Immature natural killer cell (primary cell): ENCODE measurements at regions not wholly inside any gene's neighbourhood (a gene's known extent, or its start where the extent isn't known, plus 50 kb on each side); places are given as distances from the start of the nearest gene placed in this dataset.

Source experiments
- DNase-seq, 3 donors: peaks; one replicate each; pipeline ENCODE4 v3.0.0; 2022; ENCODE audit warnings: mixed read lengths in 1 of 3
- H3K27ac Mint-ChIP-seq, 6 donors: one replicate each; pipeline ENCODE4 v1.8.0; 2020; ENCODE audit warnings: mixed read lengths in 6 of 6, mild to moderate bottlenecking in 5 of 6, inconsistent platforms in 4 of 6, moderate library complexity in 3 of 6
- H3K27me3 Mint-ChIP-seq, 3 donors: one replicate each; pipeline ENCODE4 v1.8.0; 2020 to 2021; ENCODE audit warnings: low read depth in 3 of 3, mild to moderate bottlenecking in 3 of 3, mixed read lengths in 3 of 3, moderate library complexity in 3 of 3, inconsistent platforms in 1 of 3
- H3K36me3 Mint-ChIP-seq, 3 donors: one replicate each; pipeline ENCODE4 v1.8.0; 2020; ENCODE audit warnings: mixed read lengths in 3 of 3, inconsistent platforms in 2 of 3, mild to moderate bottlenecking in 2 of 3
- H3K4me1 Mint-ChIP-seq, 2 donors: one replicate each; pipeline ENCODE4 v1.8.0; 2020; ENCODE audit warnings: inconsistent platforms in 2 of 2, mild to moderate bottlenecking in 2 of 2, mixed read lengths in 2 of 2, moderate library complexity in 1 of 2
- H3K4me3 Mint-ChIP-seq, 5 donors: one replicate each; pipeline ENCODE4 v1.8.0; 2020; ENCODE audit warnings: mild to moderate bottlenecking in 5 of 5, mixed read lengths in 5 of 5, inconsistent platforms in 3 of 5, moderate library complexity in 3 of 5
- H3K9me3 Mint-ChIP-seq, 6 donors: one replicate each; pipeline ENCODE4 v1.8.0; 2020; ENCODE audit warnings: mild to moderate bottlenecking in 6 of 6, mixed read lengths in 6 of 6, inconsistent platforms in 4 of 6, moderate library complexity in 3 of 6

DNA sequence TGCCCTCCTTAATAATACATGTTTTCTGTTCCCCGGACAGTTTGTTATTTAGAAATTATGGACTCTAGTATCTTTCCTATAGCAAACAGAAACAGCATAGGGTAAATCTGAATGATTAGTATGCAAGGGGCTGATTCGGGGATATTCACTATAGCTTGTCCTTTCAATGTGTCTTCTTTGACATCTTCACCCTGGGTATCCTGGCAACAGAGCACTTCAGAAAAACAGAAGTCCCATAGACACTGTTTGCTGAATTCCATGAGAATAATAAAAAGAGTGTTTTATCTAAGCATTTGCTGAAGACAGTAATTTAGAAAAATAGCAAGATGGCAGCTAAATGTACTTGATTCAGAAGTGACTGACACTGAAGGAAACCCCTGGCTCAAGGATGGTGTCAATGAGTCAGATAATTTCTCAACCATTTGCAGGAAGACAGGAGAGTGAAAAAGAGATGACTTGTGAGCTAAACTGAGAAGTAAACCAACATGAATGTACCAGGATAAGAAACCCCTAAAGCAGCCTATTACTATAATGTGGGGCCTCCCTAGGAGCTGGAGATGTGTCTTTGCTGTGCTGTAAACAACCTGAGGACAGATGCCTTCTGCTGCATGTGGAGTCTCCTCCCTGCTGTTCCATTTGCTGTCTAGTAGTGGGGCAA lies 246.2 kb downstream of the MAN2A1 start:
- no peaks in the 10 kb centered on the region for H3K4me1 Mint-ChIP-seq
- no peak overlapping the region for H3K4me3 Mint-ChIP-seq
- H3K36me3 Mint-ChIP-seq: no peaks in the 10 kb centered on the region
- peaks cover 0 to 6% (median 0%) of the 10 kb centered on the region in 6 donors for H3K9me3 Mint-ChIP-seq
- peaks cover 0 to 3% (median 0%) of the 10 kb centered on the region in 3 donors for H3K27me3 Mint-ChIP-seq
- H3K27ac Mint-ChIP-seq: no peak overlapping the region
- DNase-seq: no peak

GRCh38 chr5:109936996-109937395 lies 247.3 kb downstream of the MAN2A1 start:
- H3K4me1 Mint-ChIP-seq: no peaks in the 10 kb centered on the region
- H3K4me3 Mint-ChIP-seq: no peak overlapping the region
- no peak overlapping the region for H3K27ac Mint-ChIP-seq
- peaks cover 0 to 3% (median 0%) of the 10 kb centered on the region in 3 donors for H3K27me3 Mint-ChIP-seq
- peaks cover 0 to 6% (median 0%) of the 10 kb centered on the region in 6 donors for H3K9me3 Mint-ChIP-seq
- H3K36me3 Mint-ChIP-seq: no peaks in the 10 kb centered on the region
- DNase-seq: no peak

DNA sequence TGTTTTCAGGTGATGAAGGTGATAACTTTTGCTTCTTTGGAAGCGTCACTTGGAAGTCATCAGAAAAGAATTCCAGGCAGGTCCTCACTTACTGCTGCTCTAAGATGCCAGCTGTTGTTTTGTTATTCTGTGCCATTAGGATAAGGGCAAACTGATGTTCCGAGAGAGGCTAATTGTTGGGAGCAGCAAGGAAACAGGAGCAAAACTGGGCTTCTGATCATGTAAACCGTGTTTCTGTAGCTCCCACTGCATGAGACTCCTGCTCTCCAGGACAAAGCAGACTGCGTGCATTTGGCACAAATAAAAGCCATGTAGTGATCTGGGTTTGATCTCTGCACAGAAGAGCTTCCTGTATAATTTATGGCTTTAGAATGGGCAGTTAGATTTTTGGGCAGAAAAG lies 248.2 kb downstream of the MAN2A1 start:
- no peaks in the 10 kb centered on the region for H3K36me3 Mint-ChIP-seq
- DNase-seq: no peak
- no peak overlapping the region for H3K27ac Mint-ChIP-seq
- H3K9me3 Mint-ChIP-seq: peaks cover 0 to 6% (median 0%) of the 10 kb centered on the region in 6 donors
- H3K27me3 Mint-ChIP-seq: peaks cover 0 to 3% (median 0%) of the 10 kb centered on the region in 3 donors
- H3K4me1 Mint-ChIP-seq: no peaks in the 10 kb centered on the region
- no peak overlapping the region for H3K4me3 Mint-ChIP-seq

DNA sequence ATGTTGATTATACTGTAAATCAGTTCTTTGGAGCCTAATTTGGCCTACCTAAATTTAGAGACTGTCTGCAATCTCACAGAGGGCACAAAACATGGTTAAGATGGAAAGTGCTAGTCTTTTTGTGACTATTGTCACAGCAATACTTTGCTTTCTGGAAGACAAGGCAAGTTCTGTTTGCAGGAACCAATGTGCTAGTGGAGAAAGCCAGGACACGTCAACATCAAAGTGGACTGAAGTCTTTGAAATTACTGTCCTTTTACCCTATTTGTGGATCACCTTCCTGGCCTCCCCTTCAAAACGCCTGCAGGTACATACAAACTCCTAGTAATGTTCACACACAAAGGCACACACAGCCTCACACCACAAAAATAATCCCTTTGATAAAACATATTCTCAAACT lies 248.7 kb downstream of the MAN2A1 start:
- H3K27ac Mint-ChIP-seq: no peak overlapping the region
- no peak overlapping the region for H3K4me3 Mint-ChIP-seq
- DNase-seq: no peak
- no peaks in the 10 kb centered on the region for H3K36me3 Mint-ChIP-seq
- no peaks in the 10 kb centered on the region for H3K4me1 Mint-ChIP-seq
- peaks cover 0 to 6% (median 0%) of the 10 kb centered on the region in 6 donors for H3K9me3 Mint-ChIP-seq
- peaks cover 0 to 3% (median 3%) of the 10 kb centered on the region in 3 donors for H3K27me3 Mint-ChIP-seq

DNA sequence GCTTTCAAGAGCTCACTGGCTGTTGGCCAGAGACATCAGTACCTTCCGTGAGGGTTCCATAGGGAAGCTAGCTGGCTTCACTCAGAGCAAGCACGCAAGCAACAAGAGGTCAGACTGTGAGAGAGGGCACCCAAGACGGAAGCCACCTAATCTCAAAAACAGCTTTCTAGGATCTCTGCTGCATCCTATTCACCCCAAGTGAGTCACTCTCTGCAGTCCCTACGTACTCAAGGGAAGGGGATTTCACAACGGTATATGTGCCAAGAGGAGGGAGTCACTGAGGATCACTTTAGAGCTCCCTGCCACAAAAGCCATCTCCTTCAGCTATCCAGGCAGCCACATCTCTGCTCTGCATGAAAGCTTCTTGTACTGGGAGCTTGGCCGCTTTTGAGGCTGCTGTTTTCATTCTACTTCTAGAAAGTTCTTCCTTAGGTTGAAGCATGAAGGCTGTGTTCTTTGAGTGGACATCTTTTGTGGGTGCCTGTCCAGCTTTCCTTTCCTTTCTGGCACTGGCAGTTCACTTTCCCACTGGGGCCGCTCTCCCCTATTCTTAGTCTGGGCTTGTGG lies 249.5 kb downstream of the MAN2A1 start:
- Mint-ChIP-seq H3K27me3 (peaks cover 0 to 4% (median 3%) of the 10 kb centered on the region in 3 donors), H3K4me3 (no peak overlapping the region)

GRCh38 chr5:109942646-109943045 lies 252.9 kb downstream of the MAN2A1 start:
- Mint-ChIP-seq H3K36me3 (no peaks in the 10 kb centered on the region), H3K27ac (no peak overlapping the region), H3K4me1 (peaks cover 0 to 5% of the 10 kb centered on the region in 2 donors), H3K9me3 (peaks cover 0 to 6% (median 0%) of the 10 kb centered on the region in 6 donors), H3K4me3 (no peak overlapping the region), H3K27me3 (peaks cover 3 to 8% (median 8%) of the 10 kb centered on the region in 3 donors)
- no peak for DNase-seq

More for the DNA sequence above, 249.5 kb downstream of the MAN2A1 start:
- no peaks in the 10 kb centered on the region for H3K36me3 Mint-ChIP-seq
- H3K27ac Mint-ChIP-seq: no peak overlapping the region
- H3K4me1 Mint-ChIP-seq: no peaks in the 10 kb centered on the region
- no peak for DNase-seq
- H3K9me3 Mint-ChIP-seq: peaks cover 0 to 6% (median 0%) of the 10 kb centered on the region in 6 donors

DNA sequence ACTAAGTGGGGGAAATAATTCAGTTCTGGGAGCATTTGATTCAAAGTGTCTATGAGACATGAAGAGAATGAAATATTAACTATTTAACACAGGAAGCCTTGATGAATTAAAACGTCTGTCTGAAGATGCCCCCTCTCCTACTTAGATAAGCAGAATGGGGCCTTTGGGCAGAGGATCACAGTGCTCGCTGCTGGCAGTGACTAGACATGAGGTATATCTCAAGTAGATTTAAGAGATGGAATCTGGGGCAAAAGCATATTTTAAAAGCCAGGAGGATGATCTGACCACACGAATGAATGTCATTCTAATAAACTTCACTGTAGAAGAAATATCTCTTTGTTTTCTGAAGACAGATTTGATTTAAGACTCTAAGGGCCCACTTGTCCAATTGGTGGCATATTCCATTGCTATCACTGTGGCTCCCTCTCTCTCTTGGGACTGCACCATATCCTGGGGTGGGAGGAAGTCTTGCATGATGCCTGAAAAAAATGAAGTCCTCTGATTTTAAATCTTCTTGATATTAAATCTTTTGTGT lies 254.0 kb downstream of the MAN2A1 start:
- no peak for DNase-seq
- H3K27me3 Mint-ChIP-seq: peaks cover 3 to 8% (median 8%) of the 10 kb centered on the region in 3 donors
- peaks cover 0 to 6% (median 0%) of the 10 kb centered on the region in 6 donors for H3K9me3 Mint-ChIP-seq
- H3K4me1 Mint-ChIP-seq: peaks cover 0 to 5% of the 10 kb centered on the region in 2 donors
- no peak overlapping the region for H3K4me3 Mint-ChIP-seq
- no peak overlapping the region for H3K27ac Mint-ChIP-seq
- no peaks in the 10 kb centered on the region for H3K36me3 Mint-ChIP-seq

GRCh38 chr5:109944461-109944860 lies 254.7 kb downstream of the MAN2A1 start:
- peaks cover 0 to 5% of the 10 kb centered on the region in 2 donors for H3K4me1 Mint-ChIP-seq
- DNase-seq: no peak
- H3K9me3 Mint-ChIP-seq: peaks cover 0 to 6% (median 0%) of the 10 kb centered on the region in 6 donors
- H3K27me3 Mint-ChIP-seq: peaks cover 3 to 8% (median 7%) of the 10 kb centered on the region in 3 donors
- no peaks in the 10 kb centered on the region for H3K36me3 Mint-ChIP-seq
- H3K4me3 Mint-ChIP-seq: no peak overlapping the region
- no peak overlapping the region for H3K27ac Mint-ChIP-seq

GRCh38 chr5:109945097-109945678 lies 255.5 kb downstream of the MAN2A1 start:
- no peak overlapping the region for H3K4me3 Mint-ChIP-seq
- peaks cover 3 to 8% (median 5%) of the 10 kb centered on the region in 3 donors for H3K27me3 Mint-ChIP-seq
- H3K27ac Mint-ChIP-seq: no peak overlapping the region
- peaks cover 0 to 3% (median 0%) of the 10 kb centered on the region in 6 donors for H3K9me3 Mint-ChIP-seq
- DNase-seq: no peak
- peaks cover 0 to 5% of the 10 kb centered on the region in 2 donors for H3K4me1 Mint-ChIP-seq
- H3K36me3 Mint-ChIP-seq: no peaks in the 10 kb centered on the region

DNA sequence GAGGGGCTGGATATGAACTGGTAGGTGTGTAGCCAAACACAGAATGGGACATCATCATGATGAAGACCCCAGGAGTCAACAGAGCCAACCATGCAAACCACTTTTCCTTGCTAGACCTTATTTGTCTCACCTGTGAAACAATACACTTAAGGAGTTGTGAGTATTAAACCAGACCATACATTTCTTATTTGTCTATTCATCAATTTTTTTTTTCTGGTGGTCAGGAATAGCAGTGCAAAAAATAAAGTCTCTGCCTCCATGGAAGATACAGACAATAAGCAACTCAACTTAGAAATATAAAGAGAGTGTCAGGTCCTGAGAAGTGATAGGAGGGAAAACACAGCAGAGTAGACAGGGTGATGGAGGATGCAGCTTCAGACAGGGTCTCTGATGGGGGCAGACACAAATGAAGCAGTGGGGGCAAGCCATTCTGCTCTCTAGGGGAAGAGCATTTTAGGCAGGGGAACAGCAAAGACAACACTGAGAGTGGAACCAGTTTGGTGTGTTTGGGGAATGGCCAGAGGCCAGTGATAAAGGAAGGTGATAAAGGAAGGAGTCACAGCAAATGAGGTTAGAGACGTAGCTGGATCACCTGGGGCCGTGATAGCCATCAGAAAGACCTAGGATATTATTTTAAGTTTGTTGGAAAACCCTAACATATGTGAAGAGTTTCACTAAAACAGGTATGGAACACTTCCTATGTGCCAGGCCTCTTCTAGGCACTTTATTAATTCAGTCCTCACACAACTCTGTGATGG lies 256.2 kb downstream of the MAN2A1 start:
- peaks cover 3 to 8% (median 5%) of the 10 kb centered on the region in 3 donors for H3K27me3 Mint-ChIP-seq
- H3K4me3 Mint-ChIP-seq: no peak overlapping the region
- H3K36me3 Mint-ChIP-seq: no peaks in the 10 kb centered on the region
- H3K9me3 Mint-ChIP-seq: no peaks in the 10 kb centered on the region
- H3K27ac Mint-ChIP-seq: no peak overlapping the region
- no peak for DNase-seq
- H3K4me1 Mint-ChIP-seq: peaks cover 0 to 5% of the 10 kb centered on the region in 2 donors

DNA sequence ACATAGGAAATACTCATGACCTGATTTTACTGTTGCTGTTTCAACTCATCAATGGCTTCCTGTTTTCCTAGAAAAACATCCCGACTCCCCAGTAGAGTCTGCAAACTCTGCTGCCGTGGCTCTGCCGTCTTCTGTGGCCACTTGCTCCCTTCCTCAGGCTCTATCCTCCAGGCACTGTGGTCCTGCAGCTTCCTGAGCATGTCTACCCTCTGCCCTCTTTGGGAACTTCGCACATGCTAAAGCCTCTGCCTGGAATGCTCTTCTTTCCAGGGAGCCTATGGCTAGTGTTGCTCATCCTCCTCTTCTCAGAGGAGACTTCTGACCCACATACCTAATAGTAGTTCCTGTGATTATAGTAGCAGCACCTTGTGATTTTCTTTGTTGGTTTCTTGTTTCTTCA lies 256.9 kb downstream of the MAN2A1 start:
- Mint-ChIP-seq H3K27me3 (peaks cover 3 to 8% (median 5%) of the 10 kb centered on the region in 3 donors), H3K4me1 (peaks cover 0 to 5% of the 10 kb centered on the region in 2 donors), H3K4me3 (no peak overlapping the region), H3K36me3 (no peaks in the 10 kb centered on the region), H3K9me3 (no peaks in the 10 kb centered on the region), H3K27ac (no peak overlapping the region)
- no peak for DNase-seq

DNA sequence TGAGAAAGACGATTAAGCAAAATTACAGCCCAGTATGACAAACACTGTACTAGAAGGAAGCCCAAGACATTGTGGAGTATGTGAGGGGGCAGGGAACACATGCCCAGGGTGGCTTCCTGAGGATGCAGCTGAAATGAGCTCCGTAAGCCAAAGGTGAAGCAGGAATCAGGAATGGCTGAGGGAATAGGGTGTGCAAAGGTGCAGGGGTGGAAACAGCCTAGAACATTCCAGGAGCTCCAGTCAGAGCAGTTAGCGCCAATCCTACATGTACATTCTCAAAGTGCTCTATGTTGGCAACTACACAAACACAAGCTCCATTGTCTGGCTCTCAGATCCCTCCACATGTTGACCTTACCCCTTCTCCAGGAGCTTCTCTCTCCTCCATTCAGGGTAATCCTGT lies 257.9 kb downstream of the MAN2A1 start:
- no peak for DNase-seq
- peaks cover 5 to 8% (median 5%) of the 10 kb centered on the region in 3 donors for H3K27me3 Mint-ChIP-seq
- H3K4me1 Mint-ChIP-seq: peaks cover 0 to 5% of the 10 kb centered on the region in 2 donors
- H3K36me3 Mint-ChIP-seq: no peaks in the 10 kb centered on the region
- no peak overlapping the region for H3K4me3 Mint-ChIP-seq
- no peak overlapping the region for H3K27ac Mint-ChIP-seq
- H3K9me3 Mint-ChIP-seq: no peaks in the 10 kb centered on the region

- no peaks in the 10 kb centered on the region for H3K4me1 Mint-ChIP-seq
- H3K36me3 Mint-ChIP-seq: no peaks in the 10 kb centered on the region
- H3K27ac Mint-ChIP-seq: no peak overlapping the region
- no peak overlapping the region for H3K4me3 Mint-ChIP-seq
- H3K27me3 Mint-ChIP-seq: peaks cover 2 to 5% (median 4%) of the 10 kb centered on the region in 3 donors
- no peak for DNase-seq
- H3K9me3 Mint-ChIP-seq: no peaks in the 10 kb centered on the region
These were observed 260.9 kb downstream of the MAN2A1 start for GRCh38 chr5:109950634-109951033.
